ENCODE measurements at regions not wholly inside any gene's neighbourhood (a gene's known extent, or its start where the extent isn't known, plus 50 kb on each side); places are given as distances from the start of the nearest gene placed in this dataset.

GRCh38 chr10:111833251-111833650, 350.3 kb downstream of the GPAM start:
- no peak for FAIRE-seq
- RAD21 ChIA-PET (ENCODE audit: unreplicated experiment) = interaction anchor here (0.6 kb wide), 1 partner anchor 201 kb away, joined by 4 read pairs; no protein-coding TSS in a partner anchor
- BruUV-seq (replicated peaks) = no TSS peak
- no peaks in the 10 kb centered on the region for H3K36me3 ChIP-seq (ENCODE audit: control insufficient read depth in 2 of 2, insufficient read depth in 2 of 2, low read length in 1 of 2)
- ATAC-seq = no peak
- H3K79me2 ChIP-seq (ENCODE audit: control insufficient read depth, insufficient read depth, low read length) = no peaks in the 10 kb centered on the region
- no peak overlapping the region for H3K27ac ChIP-seq (ENCODE audit: control insufficient read depth, insufficient read depth)
- no peak overlapping the region for H3K4me2 ChIP-seq (ENCODE audit: control insufficient read depth, insufficient read depth)
- SMC1A ChIA-PET (ENCODE audit: uncharacterized antibody, unreplicated experiment) = interaction anchor here (0.9 kb wide), 1 partner anchor 10 kb away, joined by 3 read pairs; no protein-coding TSS in a partner anchor
- 2% methylated on average over 2 of the region's 2 CpGs for WGBS (ENCODE audit: insufficient coverage, insufficient replicate concordance, low lambda C conversion rate, missing lambda C conversion rate)
- TF ChIP-seq EGR1 (IDR thresholded peaks at IDR 0.05; ENCODE audit: borderline replicate concordance in 1 of 2, low read depth in 2 of 2, low read length in 2 of 2) (no peak), IKZF1 (conservative IDR thresholded peaks at IDR 0.05) (no peak)
- H3K9ac ChIP-seq (ENCODE audit: control insufficient read depth, insufficient read depth, low read length) = no peak overlapping the region
- CTCF ChIA-PET = no interaction called here
- DNase-seq (ENCODE audit: low read depth, low spot score) = no peak
- POLR2A ChIA-PET = no interaction called here
- H2AFZ ChIP-seq (ENCODE audit: control insufficient read depth, low read depth, low read length) = no peak overlapping the region
- H3K9me3 ChIP-seq (replicated peaks; ENCODE audit: control insufficient read depth, insufficient read depth, low read length) = no peaks in the 10 kb centered on the region
- no peak overlapping the region for H3K4me3 ChIP-seq
- H3K27me3 ChIP-seq (replicated peaks in 1 of 2; ENCODE audit: control insufficient read depth in 2 of 2, insufficient read depth in 2 of 2, low read length in 1 of 2) = no peaks in the 10 kb centered on the region
- in situ Hi-C loops (cut with MboI) = no loop called here
- no peaks in the 10 kb centered on the region for H3K4me1 ChIP-seq (ENCODE audit: control insufficient read depth, insufficient read depth, low read length)
- intact Hi-C loops (cut with micrococcal nuclease; ENCODE audit: unreplicated experiment) = no loop called here
- no peaks in the 10 kb centered on the region for H4K20me1 ChIP-seq (ENCODE audit: control insufficient read depth, insufficient read depth)

- no peak for ATAC-seq
- H3K9me3 ChIP-seq (replicated peaks; ENCODE audit: control insufficient read depth, insufficient read depth, low read length) = no peaks in the 10 kb centered on the region
- in situ Hi-C loops (cut with MboI) = no loop called here
- H3K4me3 ChIP-seq = no peak overlapping the region
- no peak for FAIRE-seq
- no peak overlapping the region for H3K27ac ChIP-seq (ENCODE audit: control insufficient read depth, insufficient read depth)
- SMC1A ChIA-PET (ENCODE audit: uncharacterized antibody, unreplicated experiment) = no interaction called here
- no TSS peak for BruUV-seq (replicated peaks)
- H3K9ac ChIP-seq (ENCODE audit: control insufficient read depth, insufficient read depth, low read length) = no peak overlapping the region
- no peaks in the 10 kb centered on the region for H3K36me3 ChIP-seq (ENCODE audit: control insufficient read depth in 2 of 2, insufficient read depth in 2 of 2, low read length in 1 of 2)
- intact Hi-C loops (cut with micrococcal nuclease; ENCODE audit: unreplicated experiment) = no loop called here
- H3K4me1 ChIP-seq (ENCODE audit: control insufficient read depth, insufficient read depth, low read length) = no peaks in the 10 kb centered on the region
- no peak overlapping the region for H2AFZ ChIP-seq (ENCODE audit: control insufficient read depth, low read depth, low read length)
- POLR2A ChIA-PET = no interaction called here
- no peaks in the 10 kb centered on the region for H3K79me2 ChIP-seq (ENCODE audit: control insufficient read depth, insufficient read depth, low read length)
- no peak for TF ChIP-seq ZNF207 (IDR thresholded peaks at IDR 0.05; ENCODE audit: borderline replicate concordance)
- TF ChIP-seq SMARCA5 (IDR thresholded peaks at IDR 0.05) = no peak
- no peak for TF ChIP-seq ZNF384 (IDR thresholded peaks at IDR 0.05; ENCODE audit: borderline replicate concordance, low read depth, low read length)
- no peak for TF ChIP-seq SMAD1 (IDR thresholded peaks at IDR 0.05; ENCODE audit: low read depth, partially characterized antibody)
- TF ChIP-seq GATAD2B (conservative IDR thresholded peaks at IDR 0.05; ENCODE audit: low read depth) = no peak
- TF ChIP-seq E2F8 (IDR thresholded peaks at IDR 0.05; ENCODE audit: low read depth, partially characterized antibody) = no peak
- no peak for TF ChIP-seq USF2 (IDR thresholded peaks at IDR 0.05; ENCODE audit: borderline replicate concordance, low read depth, low read length)
- no peak for TF ChIP-seq CBX3 (IDR thresholded peaks at IDR 0.05; ENCODE audit: borderline replicate concordance, low read depth)
- TF ChIP-seq CEBPB (IDR thresholded peaks at IDR 0.05; ENCODE audit: borderline replicate concordance in 1 of 2, low read depth in 2 of 2, low read length in 2 of 2) = no peak
- TF ChIP-seq ZZZ3 (IDR thresholded peaks at IDR 0.05; ENCODE audit: control insufficient read depth, insufficient read length, low read depth) = no peak
- TF ChIP-seq CREM (IDR thresholded peaks at IDR 0.05; ENCODE audit: low read depth) = no peak
- no peak for TF ChIP-seq RFX5 (IDR thresholded peaks at IDR 0.05; ENCODE audit: low read depth, low read length)
- no peak for TF ChIP-seq NR2F1 (conservative IDR thresholded peaks at IDR 0.05)
- TF ChIP-seq POLR2AphosphoS2 (IDR thresholded peaks at IDR 0.05; ENCODE audit: low read depth, low read length) = no peak
- no peak overlapping the region for H3K4me2 ChIP-seq (ENCODE audit: control insufficient read depth, insufficient read depth)
- no peaks in the 10 kb centered on the region for H4K20me1 ChIP-seq (ENCODE audit: control insufficient read depth, insufficient read depth)
- DNase-seq (ENCODE audit: low read depth, low spot score) = no peak
- CTCF ChIA-PET = no interaction called here
- no peaks in the 10 kb centered on the region for H3K27me3 ChIP-seq (replicated peaks in 1 of 2; ENCODE audit: control insufficient read depth in 2 of 2, insufficient read depth in 2 of 2, low read length in 1 of 2)
- 57% methylated on average over 8 of the region's 8 CpGs for WGBS (ENCODE audit: insufficient coverage, insufficient replicate concordance, low lambda C conversion rate, missing lambda C conversion rate)
- RAD21 ChIA-PET (ENCODE audit: unreplicated experiment) = no interaction called here
Observed at GRCh38 chr10:111835574-111835973, 348.0 kb downstream of the GPAM start.
